Hepatocyte (in vitro differentiated cells): ENCODE measurements at regions not wholly inside any gene's neighbourhood (a gene's known extent, or its start where the extent isn't known, plus 50 kb on each side); places are given as distances from the start of the nearest gene placed in this dataset.

Experiments
- DNase-seq: peaks from one replicate; pipeline ENCODE4 v3.0.0-alpha.2; 2016; ENCODE audit warnings: low spot score
- H2AFZ ChIP-seq: fragments of 200-600 bp; sonication (generic); 2 replicates; pipeline ENCODE4 v1.6.0; 2016; ENCODE audit warnings: antibody characterized with exemption, mild to moderate bottlenecking
- H3K27ac ChIP-seq: fragments of 200-600 bp; sonication (generic); 2 replicates; pipeline ENCODE4 v1.5.1; 2016; ENCODE audit warnings: mild to moderate bottlenecking
- H3K27me3 ChIP-seq: fragments of 200-600 bp; sonication (generic); 2 replicates; pipeline ENCODE4 v1.6.1; 2016
- H3K36me3 ChIP-seq: fragments of 200-600 bp; sonication (generic); replicated peaks from 2 replicates; pipeline ENCODE4 v1.5.1; 2016; ENCODE audit warnings: low read depth; ENCODE audit not compliant: insufficient read depth
- H3K4me1 ChIP-seq: fragments of 200-600 bp; sonication (generic); 2 replicates; pipeline ENCODE4 v1.5.1; 2016; ENCODE audit warnings: mild to moderate bottlenecking, moderate library complexity; ENCODE audit not compliant: insufficient read depth
- H3K4me2 ChIP-seq: fragments of 200-600 bp; sonication (generic); 2 replicates; pipeline ENCODE4 v1.6.0; 2016
- H3K4me3 ChIP-seq: fragments of 200-600 bp; sonication (generic); 2 replicates; pipeline ENCODE4 v1.5.1; 2016; ENCODE audit warnings: mild to moderate bottlenecking
- H3K79me2 ChIP-seq: fragments of 200-600 bp; sonication (generic); 2 replicates; pipeline ENCODE4 v1.6.0; 2017; ENCODE audit warnings: mild to moderate bottlenecking
- H3K9me2 ChIP-seq: fragments of 200-600 bp; sonication (generic); replicated peaks from 2 replicates; pipeline ENCODE4 v1.6.0; 2017; ENCODE audit warnings: mild to moderate bottlenecking; ENCODE audit not compliant: insufficient read depth
- H3K9me3 ChIP-seq: fragments of 200-600 bp; sonication (generic); 2 replicates; pipeline ENCODE4 v1.5.1; 2016; ENCODE audit warnings: low read depth, mild to moderate bottlenecking
- H4K20me1 ChIP-seq: fragments of 200-600 bp; sonication (generic); 2 replicates; pipeline ENCODE4 v1.6.0; 2016; ENCODE audit warnings: mild to moderate bottlenecking; ENCODE audit not compliant: insufficient read depth, poor library complexity, severe bottlenecking
- CTCF ChIP-seq: fragments of 200-600 bp; sonication (generic); IDR thresholded peaks from 2 replicates; pipeline ENCODE4 v1.5.1; 2016; ENCODE audit warnings: antibody characterized with exemption, mild to moderate bottlenecking; ENCODE audit not compliant: poor library complexity
- EZH2 ChIP-seq: fragments of 200-600 bp; sonication (generic); IDR thresholded peaks from 2 replicates; pipeline ENCODE4 v1.6.1; 2016; ENCODE audit warnings: antibody characterized with exemption, mild to moderate bottlenecking, borderline replicate concordance
- EZH2phosphoT487 ChIP-seq: fragments of 200-600 bp; sonication (generic); IDR thresholded peaks from one replicate; pipeline ENCODE4 v1.6.1; 2018; ENCODE audit warnings: antibody characterized with exemption, mild to moderate bottlenecking, low read depth, moderate library complexity; ENCODE audit not compliant: unreplicated experiment, severe bottlenecking
- WGBS: methylation state at CpG from one replicate; pipeline ENCODE4 v1.1.6; 2016; ENCODE audit warnings: low lambda C conversion rate; ENCODE audit errors: missing lambda C conversion rate; 5-methylcytosine and 5-hydroxymethylcytosine counted together

- no peak overlapping the region for H2AFZ ChIP-seq
- H3K9me3 ChIP-seq: no peaks in the 10 kb centered on the region
- peaks cover 70% of the 10 kb centered on the region for H3K79me2 ChIP-seq
- TF ChIP-seq EZH2 (no peak), EZH2phosphoT487 (no peak), CTCF (no peak)
- no peak overlapping the region for H3K4me3 ChIP-seq
- 43% methylated on average over 10 of the region's 10 CpGs for WGBS
- no peaks in the 10 kb centered on the region for H3K9me2 ChIP-seq
- H3K27ac ChIP-seq: peak overlapping the region; percentile 44
- DNase-seq: no peak
- H3K27me3 ChIP-seq: no peaks in the 10 kb centered on the region
- peaks cover 27% of the 10 kb centered on the region for H3K4me1 ChIP-seq
- peaks cover 3% of the 10 kb centered on the region for H4K20me1 ChIP-seq
- H3K36me3 ChIP-seq: no peaks in the 10 kb centered on the region
- H3K4me2 ChIP-seq: peak overlapping the region; percentile 42
Measured at GRCh38 chr10:29702273-29703164, 67.7 kb upstream of the SVIL start.

- Histone ChIP-seq H3K27ac (no peak overlapping the region), H3K36me3 (no peaks in the 10 kb centered on the region), H3K9me2 (no peaks in the 10 kb centered on the region), H3K27me3 (no peaks in the 10 kb centered on the region), H3K9me3 (no peaks in the 10 kb centered on the region), H3K4me3 (no peak overlapping the region), H3K4me2 (no peak overlapping the region), H4K20me1 (peaks cover 3% of the 10 kb centered on the region), H3K79me2 (peaks cover 60% of the 10 kb centered on the region), H3K4me1 (peaks cover 27% of the 10 kb centered on the region), H2AFZ (no peak overlapping the region)
- no peak for TF ChIP-seq CTCF
- no peak for TF ChIP-seq EZH2phosphoT487
- no peak for TF ChIP-seq EZH2
- no peak for DNase-seq
- 100% methylated on average over 1 of the region's 1 CpG for WGBS
Measured at GRCh38 chr10:29701306-29701705, 66.5 kb upstream of the SVIL start.

- Histone ChIP-seq H3K4me3 (no peak overlapping the region), H2AFZ (no peak overlapping the region), H3K79me2 (peaks cover 53% of the 10 kb centered on the region), H3K9me2 (no peaks in the 10 kb centered on the region), H3K36me3 (no peaks in the 10 kb centered on the region), H3K27ac (no peak overlapping the region), H3K27me3 (no peaks in the 10 kb centered on the region), H3K9me3 (no peaks in the 10 kb centered on the region), H3K4me2 (no peak overlapping the region), H3K4me1 (peaks cover 27% of the 10 kb centered on the region), H4K20me1 (peaks cover 3% of the 10 kb centered on the region)
- DNase-seq: no peak
- 63% methylated on average over 5 of the region's 5 CpGs for WGBS
- TF ChIP-seq EZH2phosphoT487: no peak
- no peak for TF ChIP-seq CTCF
Measured at GRCh38 chr10:29699621-29700020, 64.8 kb upstream of the SVIL start.
